HL-60 (cell line): ENCODE measurements at regions not wholly inside any gene's neighbourhood (a gene's known extent, or its start where the extent isn't known, plus 50 kb on each side); places are given as distances from the start of the nearest gene placed in this dataset.

ENCODE experiments used
- DNase-seq, 2 experiments: peaks; one replicate each; pipeline ENCODE4 v3.0.0-alpha.2; 2010 to 2020; ENCODE audit warnings: low read depth in 1 of 2, low spot score in 1 of 2
- H3K27ac ChIP-seq: fragments of 250-450 bp; sonication (Bioruptor Pico); replicated peaks from 2 replicates; pipeline ENCODE4 v1.5.1; 2020; ENCODE audit warnings: mild to moderate bottlenecking, moderate library complexity
- H3K27me3 ChIP-seq: fragments of 250-450 bp; sonication (Bioruptor Pico); 2 replicates; pipeline ENCODE4 v1.5.1; 2021; ENCODE audit warnings: mild to moderate bottlenecking, moderate library complexity; ENCODE audit not compliant: insufficient read depth, poor library complexity, severe bottlenecking
- H3K4me3 ChIP-seq: replicated peaks from 2 replicates; pipeline ENCODE4 v1.5.1; 2011; ENCODE audit warnings: mild to moderate bottlenecking, control low read depth, low read length; ENCODE audit not compliant: insufficient read depth
- GABPA ChIP-seq: IDR thresholded peaks from 2 replicates; pipeline ENCODE4 v1.6.1; 2012; ENCODE audit warnings: low read depth
- POLR2AphosphoS5 ChIP-seq: IDR thresholded peaks from 2 replicates; pipeline ENCODE4 v1.6.1; 2012; ENCODE audit warnings: low read depth
- REST ChIP-seq: IDR thresholded peaks from 2 replicates; pipeline ENCODE4 v1.6.1; 2012; ENCODE audit warnings: low read depth; ENCODE audit not compliant: insufficient replicate concordance
- SPI1 ChIP-seq: IDR thresholded peaks from 2 replicates; pipeline ENCODE4 v1.6.1; 2012; ENCODE audit warnings: low read depth, mild to moderate bottlenecking, borderline replicate concordance
- TF ChIP-seq, protein P1 (sequence below): IDR thresholded peaks from one replicate; pipeline ENCODE4 v1.5.1; 2011; ENCODE audit warnings: low read length, control low read depth, inconsistent platforms; ENCODE audit not compliant: insufficient read depth

- no peak for TF ChIP-seq GABPA
- TF ChIP-seq SPI1: no peak
- no peak for DNase-seq
- Histone ChIP-seq H3K27me3 (no peaks in the 10 kb centered on the region), H3K4me3 (no peak overlapping the region), H3K27ac (no peak overlapping the region)
These were observed 82.5 kb upstream of the MMADHC start for GRCh38 chr2:149670086-149670485.

DNA sequence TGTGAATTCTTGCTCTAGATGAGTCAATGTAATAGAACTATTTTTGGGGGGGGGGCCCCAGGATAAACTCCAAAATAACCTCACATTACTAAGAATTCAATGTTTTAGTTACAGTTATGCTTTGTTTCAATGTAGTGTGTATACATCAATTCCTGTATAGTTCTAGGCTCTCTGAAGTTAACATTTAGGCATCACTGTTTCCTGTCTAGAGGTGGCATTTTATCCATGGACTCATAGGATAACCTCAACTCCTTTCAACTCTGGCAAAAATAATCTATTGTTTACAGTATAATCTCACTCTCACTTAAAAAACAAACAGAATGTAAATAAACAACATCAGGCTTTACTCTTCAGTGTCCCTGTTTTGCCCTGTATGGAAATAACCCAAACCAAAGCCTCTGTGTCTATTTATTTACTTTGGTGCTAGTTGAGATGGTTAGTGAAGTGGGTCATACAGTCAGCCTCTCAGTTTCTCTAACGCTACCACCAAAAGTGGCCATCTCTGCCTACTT is 79.3 kb upstream of the MMADHC start:
- no peak overlapping the region for H3K27ac ChIP-seq
- no peak overlapping the region for H3K4me3 ChIP-seq
- TF ChIP-seq POLR2AphosphoS5 (no peak), GABPA (no peak), SPI1 (no peak), REST (no peak)
- TF ChIP-seq, protein P1, sequence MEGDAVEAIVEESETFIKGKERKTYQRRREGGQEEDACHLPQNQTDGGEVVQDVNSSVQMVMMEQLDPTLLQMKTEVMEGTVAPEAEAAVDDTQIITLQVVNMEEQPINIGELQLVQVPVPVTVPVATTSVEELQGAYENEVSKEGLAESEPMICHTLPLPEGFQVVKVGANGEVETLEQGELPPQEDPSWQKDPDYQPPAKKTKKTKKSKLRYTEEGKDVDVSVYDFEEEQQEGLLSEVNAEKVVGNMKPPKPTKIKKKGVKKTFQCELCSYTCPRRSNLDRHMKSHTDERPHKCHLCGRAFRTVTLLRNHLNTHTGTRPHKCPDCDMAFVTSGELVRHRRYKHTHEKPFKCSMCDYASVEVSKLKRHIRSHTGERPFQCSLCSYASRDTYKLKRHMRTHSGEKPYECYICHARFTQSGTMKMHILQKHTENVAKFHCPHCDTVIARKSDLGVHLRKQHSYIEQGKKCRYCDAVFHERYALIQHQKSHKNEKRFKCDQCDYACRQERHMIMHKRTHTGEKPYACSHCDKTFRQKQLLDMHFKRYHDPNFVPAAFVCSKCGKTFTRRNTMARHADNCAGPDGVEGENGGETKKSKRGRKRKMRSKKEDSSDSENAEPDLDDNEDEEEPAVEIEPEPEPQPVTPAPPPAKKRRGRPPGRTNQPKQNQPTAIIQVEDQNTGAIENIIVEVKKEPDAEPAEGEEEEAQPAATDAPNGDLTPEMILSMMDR: no peak
- no peak for DNase-seq
- H3K27me3 ChIP-seq: no peaks in the 10 kb centered on the region

DNA sequence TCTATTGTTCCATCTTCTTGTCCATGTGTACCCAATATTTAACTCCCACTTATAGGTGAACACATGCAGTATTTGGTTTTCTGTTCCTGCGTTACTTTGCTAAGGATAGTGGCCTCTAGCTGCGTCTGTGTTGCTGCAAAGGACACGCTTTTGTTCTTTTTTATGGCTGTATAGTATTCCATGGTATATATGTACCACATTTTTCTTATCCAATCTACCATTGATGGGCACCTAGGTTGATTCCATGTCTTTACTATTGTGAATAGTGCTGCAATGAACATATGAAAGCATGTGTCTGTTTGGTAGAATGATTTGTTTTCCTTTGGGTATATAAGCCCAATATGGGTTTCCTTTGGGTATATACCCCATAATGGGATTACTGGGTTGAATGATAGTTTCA is 77.3 kb upstream of the MMADHC start:
- no peak for DNase-seq
- TF ChIP-seq SPI1: no peak
- TF ChIP-seq GABPA: no peak
- no peak for TF ChIP-seq POLR2AphosphoS5
- TF ChIP-seq, protein P1: no peak
- TF ChIP-seq REST: no peak
- Histone ChIP-seq H3K27me3 (no peaks in the 10 kb centered on the region), H3K27ac (no peak overlapping the region), H3K4me3 (no peak overlapping the region)

- TF ChIP-seq SPI1 (no peak), POLR2AphosphoS5 (no peak), REST (no peak), GABPA (no peak)
- TF ChIP-seq, protein P1: no peak
- H3K27ac ChIP-seq: no peak overlapping the region
- no peaks in the 10 kb centered on the region for H3K27me3 ChIP-seq
- H3K4me3 ChIP-seq: no peak overlapping the region
- no peak for DNase-seq
These were observed 75.0 kb upstream of the MMADHC start for GRCh38 chr2:149662556-149662955.
